ENCODE measurements at regions not wholly inside any gene's neighbourhood (a gene's known extent, or its start where the extent isn't known, plus 50 kb on each side); places are given as distances from the start of the nearest gene placed in this dataset.

DNA sequence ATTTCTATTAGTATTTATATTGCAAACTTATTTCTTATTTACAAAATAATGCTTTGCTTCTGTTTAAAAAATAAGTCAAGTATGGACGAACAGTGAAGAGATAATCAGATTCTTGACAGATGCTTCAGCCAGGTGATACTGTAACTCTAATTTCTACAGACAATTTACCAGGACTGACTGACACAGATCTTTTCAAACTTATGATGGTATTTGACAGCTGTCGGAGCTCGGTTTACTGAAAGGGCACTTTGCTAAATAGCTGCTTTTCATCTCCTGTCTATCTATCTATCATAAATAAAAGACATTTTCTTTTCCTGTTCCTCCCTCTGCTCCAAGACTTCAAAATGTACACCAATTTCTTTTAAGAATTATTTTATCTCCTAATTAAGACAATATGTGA lies 422.5 kb upstream of the SLC8A1 start:
- no peaks in the 10 kb centered on the region for H3K36me3 ChIP-seq (ENCODE audit: control insufficient read depth, insufficient read depth, low read length)
- H3K9ac ChIP-seq (ENCODE audit: insufficient read depth, low read length), result no peak overlapping the region
- no peak overlapping the region for H2AFZ ChIP-seq (ENCODE audit: low read length)
- no peak overlapping the region for H3K27ac ChIP-seq (ENCODE audit: insufficient read depth, low read length)
- H3K79me2 ChIP-seq (ENCODE audit: control insufficient read depth, insufficient read depth, low read length), result no peaks in the 10 kb centered on the region
- TF ChIP-seq, protein P1, sequence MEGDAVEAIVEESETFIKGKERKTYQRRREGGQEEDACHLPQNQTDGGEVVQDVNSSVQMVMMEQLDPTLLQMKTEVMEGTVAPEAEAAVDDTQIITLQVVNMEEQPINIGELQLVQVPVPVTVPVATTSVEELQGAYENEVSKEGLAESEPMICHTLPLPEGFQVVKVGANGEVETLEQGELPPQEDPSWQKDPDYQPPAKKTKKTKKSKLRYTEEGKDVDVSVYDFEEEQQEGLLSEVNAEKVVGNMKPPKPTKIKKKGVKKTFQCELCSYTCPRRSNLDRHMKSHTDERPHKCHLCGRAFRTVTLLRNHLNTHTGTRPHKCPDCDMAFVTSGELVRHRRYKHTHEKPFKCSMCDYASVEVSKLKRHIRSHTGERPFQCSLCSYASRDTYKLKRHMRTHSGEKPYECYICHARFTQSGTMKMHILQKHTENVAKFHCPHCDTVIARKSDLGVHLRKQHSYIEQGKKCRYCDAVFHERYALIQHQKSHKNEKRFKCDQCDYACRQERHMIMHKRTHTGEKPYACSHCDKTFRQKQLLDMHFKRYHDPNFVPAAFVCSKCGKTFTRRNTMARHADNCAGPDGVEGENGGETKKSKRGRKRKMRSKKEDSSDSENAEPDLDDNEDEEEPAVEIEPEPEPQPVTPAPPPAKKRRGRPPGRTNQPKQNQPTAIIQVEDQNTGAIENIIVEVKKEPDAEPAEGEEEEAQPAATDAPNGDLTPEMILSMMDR (conservative IDR thresholded peaks at IDR 0.05 in 1 of 2, IDR thresholded peaks at IDR 0.05 in 1 of 2; ENCODE audit: low read depth in 1 of 2, low read length in 2 of 2), result no peak
- no peak for TF ChIP-seq EZH2 (IDR thresholded peaks at IDR 0.05; ENCODE audit: low read length, missing control alignments)
- no peak overlapping the region for H3K4me3 ChIP-seq (replicated peaks in 1 of 4; ENCODE audit: control extremely low read depth in 1 of 4, insufficient read depth in 1 of 4, low read depth in 3 of 4, low read length in 4 of 4)
- no peak for DNase-seq (ENCODE audit: low read depth in 2 of 2)
- no peaks in the 10 kb centered on the region for H4K20me1 ChIP-seq (ENCODE audit: control insufficient read depth, extremely low read depth, insufficient read depth, low read length)
- no peaks in the 10 kb centered on the region for H3K27me3 ChIP-seq (ENCODE audit: control insufficient read depth, insufficient read depth, low read length)
- H3K9me3 ChIP-seq (ENCODE audit: control insufficient read depth, insufficient read depth, low read depth, low read length), result no peaks in the 10 kb centered on the region
- H3K4me2 ChIP-seq (ENCODE audit: extremely low read depth, insufficient read depth, low read length), result no peak overlapping the region
- H3K4me1 ChIP-seq (ENCODE audit: control insufficient read depth, extremely low read depth, insufficient read depth, low read length), result no peaks in the 10 kb centered on the region

DNA sequence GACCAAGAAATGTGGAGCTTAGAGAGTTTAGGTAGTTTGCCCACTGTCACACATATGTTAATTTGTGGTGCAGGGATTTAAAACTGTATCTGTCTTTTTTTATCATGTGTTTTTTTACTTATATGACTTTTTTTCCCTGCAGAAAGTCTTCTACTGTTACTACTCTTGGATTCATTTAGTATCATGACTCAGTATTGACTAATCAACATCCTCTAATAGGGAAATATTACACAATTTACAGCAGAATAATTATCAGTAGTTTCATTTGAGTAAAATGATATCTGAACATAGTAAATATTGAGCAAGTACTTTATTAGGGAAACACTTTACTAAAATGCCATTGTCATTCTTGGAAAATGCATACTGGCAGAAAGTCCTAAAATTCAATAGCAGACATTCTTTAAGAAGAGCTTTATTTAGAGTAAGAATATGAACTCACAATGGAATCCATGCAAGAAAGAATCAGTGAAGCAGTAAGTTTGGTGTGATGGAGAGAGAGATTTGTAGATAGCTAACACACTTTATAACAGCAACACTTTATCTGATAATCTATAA lies 425.9 kb upstream of the SLC8A1 start:
- no peaks in the 10 kb centered on the region for H4K20me1 ChIP-seq (ENCODE audit: control insufficient read depth, extremely low read depth, insufficient read depth, low read length)
- no peaks in the 10 kb centered on the region for H3K36me3 ChIP-seq (ENCODE audit: control insufficient read depth, insufficient read depth, low read length)
- H3K9me3 ChIP-seq (ENCODE audit: control insufficient read depth, insufficient read depth, low read depth, low read length), result no peaks in the 10 kb centered on the region
- H3K27me3 ChIP-seq (ENCODE audit: control insufficient read depth, insufficient read depth, low read length), result no peaks in the 10 kb centered on the region
- peak in 1 of 2 donors; percentile 12 for DNase-seq (ENCODE audit: low read depth in 2 of 2)
- no peak overlapping the region for H3K4me2 ChIP-seq (ENCODE audit: extremely low read depth, insufficient read depth, low read length)
- H2AFZ ChIP-seq (ENCODE audit: low read length), result no peak overlapping the region
- H3K27ac ChIP-seq (ENCODE audit: insufficient read depth, low read length), result no peak overlapping the region
- no peaks in the 10 kb centered on the region for H3K4me1 ChIP-seq (ENCODE audit: control insufficient read depth, extremely low read depth, insufficient read depth, low read length)
- H3K4me3 ChIP-seq (replicated peaks in 1 of 4; ENCODE audit: control extremely low read depth in 1 of 4, insufficient read depth in 1 of 4, low read depth in 3 of 4, low read length in 4 of 4), result no peak overlapping the region
- no peak for TF ChIP-seq EZH2 (IDR thresholded peaks at IDR 0.05; ENCODE audit: low read length, missing control alignments)
- TF ChIP-seq, protein P1 (conservative IDR thresholded peaks at IDR 0.05 in 1 of 2, IDR thresholded peaks at IDR 0.05 in 1 of 2; ENCODE audit: low read depth in 1 of 2, low read length in 2 of 2), result no peak
- H3K9ac ChIP-seq (ENCODE audit: insufficient read depth, low read length), result no peak overlapping the region
- H3K79me2 ChIP-seq (ENCODE audit: control insufficient read depth, insufficient read depth, low read length), result no peaks in the 10 kb centered on the region

DNA sequence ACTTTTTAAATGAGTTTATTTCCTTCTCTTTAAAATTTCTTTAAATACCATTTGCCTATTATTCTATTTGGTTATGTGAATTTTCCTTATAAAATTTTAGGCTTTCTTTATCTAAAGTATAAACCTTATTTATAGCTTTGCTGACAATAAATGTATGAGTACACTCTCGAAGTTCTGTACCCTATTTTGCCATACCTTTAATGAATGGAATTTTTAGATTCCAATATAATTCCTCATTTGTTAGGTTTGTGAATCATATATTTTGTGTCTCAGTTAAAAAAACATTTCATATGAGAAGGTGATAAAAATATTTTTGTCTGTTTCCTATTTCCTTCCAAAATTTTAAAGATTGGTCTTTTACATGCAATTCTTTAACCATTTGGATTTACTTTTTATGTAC lies 427.4 kb upstream of the SLC8A1 start:
- no peaks in the 10 kb centered on the region for H4K20me1 ChIP-seq (ENCODE audit: control insufficient read depth, extremely low read depth, insufficient read depth, low read length)
- no peak overlapping the region for H3K4me3 ChIP-seq (replicated peaks in 1 of 4; ENCODE audit: control extremely low read depth in 1 of 4, insufficient read depth in 1 of 4, low read depth in 3 of 4, low read length in 4 of 4)
- no peak overlapping the region for H3K9ac ChIP-seq (ENCODE audit: insufficient read depth, low read length)
- no peak overlapping the region for H2AFZ ChIP-seq (ENCODE audit: low read length)
- H3K4me1 ChIP-seq (ENCODE audit: control insufficient read depth, extremely low read depth, insufficient read depth, low read length), result no peaks in the 10 kb centered on the region
- no peak overlapping the region for H3K27ac ChIP-seq (ENCODE audit: insufficient read depth, low read length)
- no peaks in the 10 kb centered on the region for H3K79me2 ChIP-seq (ENCODE audit: control insufficient read depth, insufficient read depth, low read length)
- no peak overlapping the region for H3K4me2 ChIP-seq (ENCODE audit: extremely low read depth, insufficient read depth, low read length)
- DNase-seq (ENCODE audit: low read depth in 2 of 2), result no peak
- no peaks in the 10 kb centered on the region for H3K9me3 ChIP-seq (ENCODE audit: control insufficient read depth, insufficient read depth, low read depth, low read length)
- H3K36me3 ChIP-seq (ENCODE audit: control insufficient read depth, insufficient read depth, low read length), result no peaks in the 10 kb centered on the region
- TF ChIP-seq, protein P1 (conservative IDR thresholded peaks at IDR 0.05 in 1 of 2, IDR thresholded peaks at IDR 0.05 in 1 of 2; ENCODE audit: low read depth in 1 of 2, low read length in 2 of 2), result no peak
- no peak for TF ChIP-seq EZH2 (IDR thresholded peaks at IDR 0.05; ENCODE audit: low read length, missing control alignments)
- H3K27me3 ChIP-seq (ENCODE audit: control insufficient read depth, insufficient read depth, low read length), result no peaks in the 10 kb centered on the region

Measured in fibroblast of lung (primary cell).